IMR-90 (cell line): ENCODE measurements at regions not wholly inside any gene's neighbourhood (a gene's known extent, or its start where the extent isn't known, plus 50 kb on each side); places are given as distances from the start of the nearest gene placed in this dataset.

Source experiments
- ATAC-seq: fragments of 200-7000 bp; cut with Tn5 transposase; 2 replicates; pipeline ENCODE4 v1.9.1; 2020; ENCODE audit warnings: low read depth, mild to moderate bottlenecking, moderate library complexity
- BruUV-seq: library from RNA; stranded (reverse); fragments of 400-500 nt; replicated peaks from 2 replicates; lab custom pipeline; 2021; lab: Mats Ljungman, UMichigan
- CTCF ChIA-PET: fragments of 300-600 bp; formaldehyde crosslinking; extraction: SDS; loops from one replicate; lab custom pipeline; 2021; ENCODE audit warnings: antibody characterized with exemption; lab: Yijun Ruan, JAX
- POLR2A ChIA-PET: fragments of 300-600 bp; sonication (Branson Sonifier 250); formaldehyde crosslinking; loops from one replicate; lab custom pipeline; 2022; ENCODE audit warnings: antibody characterized with exemption; ENCODE audit not compliant: unreplicated experiment; lab: Charles Lee
- DNase-seq: peaks from one replicate; pipeline ENCODE4 v3.0.0; 2013
- H2AFZ ChIP-seq: replicated peaks from 2 replicates; pipeline ENCODE3; 2013; ENCODE audit warnings: low read length, mild to moderate bottlenecking; ENCODE audit not compliant: poor library complexity
- H2AK5ac ChIP-seq: 2 replicates; pipeline ENCODE4 v1.6.1; 2013; ENCODE audit warnings: low read depth, low read length, inconsistent platforms
- H2AK9ac ChIP-seq: replicated peaks from 2 replicates; pipeline ENCODE3; 2013; ENCODE audit warnings: mild to moderate bottlenecking, low read depth, low read length, moderate library complexity; ENCODE audit not compliant: poor library complexity
- H2BK120ac ChIP-seq: 2 replicates; pipeline ENCODE4 v1.6.1; 2013; ENCODE audit warnings: low read depth, low read length, inconsistent platforms
- H2BK15ac ChIP-seq: 3 replicates; pipeline ENCODE4 v1.6.1; 2013; ENCODE audit warnings: low read depth, low read length, inconsistent platforms
- H2BK20ac ChIP-seq: 2 replicates; pipeline ENCODE4 v1.6.1; 2013; ENCODE audit warnings: low read depth, mild to moderate bottlenecking, inconsistent platforms, low read length, moderate library complexity
- H2BK5ac ChIP-seq: 2 replicates; pipeline ENCODE4 v1.6.1; 2013; ENCODE audit warnings: mild to moderate bottlenecking, low read depth, low read length, inconsistent platforms; ENCODE audit not compliant: poor library complexity, severe bottlenecking
- H3K14ac ChIP-seq: replicated peaks from 2 replicates; pipeline ENCODE4 v1.6.1; 2013; ENCODE audit warnings: low read depth, low read length, inconsistent platforms
- H3K18ac ChIP-seq: 2 replicates; pipeline ENCODE4 v1.6.1; 2013; ENCODE audit warnings: low read depth, low read length, control low read depth
- H3K23ac ChIP-seq: 2 replicates; pipeline ENCODE4 v1.6.1; 2013; ENCODE audit warnings: low read depth, low read length, inconsistent platforms
- H3K27ac ChIP-seq: 2 replicates; pipeline ENCODE4 v1.5.1; 2013; ENCODE audit warnings: mild to moderate bottlenecking, control low read depth, low read length; ENCODE audit not compliant: insufficient read depth
- H3K27me3 ChIP-seq: 2 replicates; pipeline ENCODE4 v1.6.1; 2013; ENCODE audit warnings: low read length; ENCODE audit not compliant: control insufficient read depth, insufficient read depth
- H3K36me3 ChIP-seq: 2 replicates; pipeline ENCODE4 v1.6.1; 2013; ENCODE audit warnings: low read length, mixed read lengths; ENCODE audit not compliant: control insufficient read depth, insufficient read depth
- H3K4ac ChIP-seq: 2 replicates; pipeline ENCODE4 v1.6.1; 2013; ENCODE audit warnings: low read depth, low read length, inconsistent platforms
- H3K4me1 ChIP-seq: 2 replicates; pipeline ENCODE4 v1.6.1; 2013; ENCODE audit warnings: low read length, mixed read lengths; ENCODE audit not compliant: control insufficient read depth, insufficient read depth
- H3K4me2 ChIP-seq: 2 replicates; pipeline ENCODE4 v1.6.1; 2013; ENCODE audit warnings: low read depth, mild to moderate bottlenecking, control low read depth, low read length, moderate library complexity
- H3K4me3 ChIP-seq: 2 replicates; pipeline ENCODE4 v1.5.1; 2013; ENCODE audit warnings: low read depth, mild to moderate bottlenecking, control low read depth, low read length, moderate library complexity; ENCODE audit not compliant: insufficient read depth
- H3K56ac ChIP-seq: 2 replicates; pipeline ENCODE4 v1.6.1; 2013; ENCODE audit warnings: low read length, inconsistent platforms; ENCODE audit not compliant: insufficient read depth; ENCODE audit errors: extremely low read depth
- H3K79me1 ChIP-seq, 2 experiments: 2 replicates each; pipeline ENCODE4 v1.6.1; 2013; ENCODE audit warnings: low read length in 2 of 2, inconsistent platforms in 1 of 2, low read depth in 1 of 2
- H3K9ac ChIP-seq: 2 replicates; pipeline ENCODE4 v1.6.1; 2013; ENCODE audit warnings: low read depth, low read length, control low read depth
- H3K9me1 ChIP-seq: 2 replicates; pipeline ENCODE4 v1.6.1; 2013; ENCODE audit warnings: low read length, inconsistent platforms; ENCODE audit not compliant: insufficient read depth
- H3K9me3 ChIP-seq: 2 replicates; pipeline ENCODE4 v1.6.1; 2013; ENCODE audit warnings: low read length; ENCODE audit not compliant: control insufficient read depth, insufficient read depth
- H4K20me1 ChIP-seq: 2 replicates; pipeline ENCODE4 v1.6.1; 2013; ENCODE audit warnings: low read length, inconsistent platforms; ENCODE audit not compliant: insufficient read depth
- H4K5ac ChIP-seq: 2 replicates; pipeline ENCODE4 v1.6.1; 2013; ENCODE audit warnings: mild to moderate bottlenecking, low read depth, low read length, control low read depth
- H4K8ac ChIP-seq, 2 experiments: 2 replicates each; pipeline ENCODE4 v1.6.1; 2013; ENCODE audit warnings: low read depth in 2 of 2, low read length in 2 of 2, control low read depth in 1 of 2, inconsistent platforms in 1 of 2
- H4K91ac ChIP-seq: 2 replicates; pipeline ENCODE4 v1.6.1; 2013; ENCODE audit warnings: low read depth, low read length, inconsistent platforms; ENCODE audit not compliant: insufficient read depth
- BHLHE40 ChIP-seq: fragments of 150-350 bp; IDR thresholded peaks from 2 replicates; pipeline ENCODE4 v1.6.1; 2016; ENCODE audit warnings: mild to moderate bottlenecking, low read depth, low read length
- CEBPB ChIP-seq: IDR thresholded peaks from 2 replicates; pipeline ENCODE4 v1.6.1; 2012; ENCODE audit warnings: low read depth, low read length, improper control_type of control experiment
- CHD1 ChIP-seq: IDR thresholded peaks from 2 replicates; pipeline ENCODE4 v1.6.1; 2012; ENCODE audit warnings: low read depth, low read length, improper control_type of control experiment
- CTCF ChIP-seq: conservative IDR thresholded peaks from 2 replicates; pipeline ENCODE4 v1.5.1; 2012; ENCODE audit warnings: mild to moderate bottlenecking, low read depth, low read length, improper control_type of control experiment
- ELK1 ChIP-seq: fragments of 150-350 bp; IDR thresholded peaks from 2 replicates; pipeline ENCODE4 v1.6.1; 2016; ENCODE audit warnings: low read depth, mild to moderate bottlenecking, low read length, moderate library complexity, borderline replicate concordance
- FOS ChIP-seq: fragments of 150-350 bp; IDR thresholded peaks from 2 replicates; pipeline ENCODE4 v1.6.1; 2016; ENCODE audit warnings: low read depth, low read length
- MAFK ChIP-seq: IDR thresholded peaks from 2 replicates; pipeline ENCODE4 v1.6.1; 2012; ENCODE audit warnings: low read depth, low read length, improper control_type of control experiment
- MAZ ChIP-seq: IDR thresholded peaks from 2 replicates; pipeline ENCODE4 v1.6.1; 2012; ENCODE audit warnings: low read depth, mild to moderate bottlenecking, low read length, improper control_type of control experiment, moderate library complexity, borderline replicate concordance
- MXI1 ChIP-seq: IDR thresholded peaks from 2 replicates; pipeline ENCODE4 v1.6.1; 2012; ENCODE audit warnings: low read depth, mild to moderate bottlenecking, low read length, moderate library complexity, borderline replicate concordance
- NFE2L2 ChIP-seq: fragments of 150-350 bp; IDR thresholded peaks from 2 replicates; pipeline ENCODE4 v1.6.1; 2016; ENCODE audit warnings: low read depth, mild to moderate bottlenecking, low read length
- POLR2A ChIP-seq: IDR thresholded peaks from 2 replicates; pipeline ENCODE4 v1.6.1; 2012; ENCODE audit warnings: mild to moderate bottlenecking, low read depth, low read length
- RAD21 ChIP-seq: IDR thresholded peaks from 2 replicates; pipeline ENCODE4 v1.6.1; 2012; ENCODE audit warnings: low read length, improper control_type of control experiment
- RCOR1 ChIP-seq: IDR thresholded peaks from 2 replicates; pipeline ENCODE4 v1.6.1; 2012; ENCODE audit warnings: mild to moderate bottlenecking, low read length, improper control_type of control experiment; ENCODE audit not compliant: insufficient replicate concordance
- RFX5 ChIP-seq: IDR thresholded peaks from 2 replicates; pipeline ENCODE4 v1.8.0; 2012; ENCODE audit warnings: low read depth, mild to moderate bottlenecking, low read length, moderate library complexity
- SMC3 ChIP-seq: fragments of 150-350 bp; IDR thresholded peaks from 2 replicates; pipeline ENCODE4 v1.6.1; 2016; ENCODE audit warnings: low read depth, mild to moderate bottlenecking, antibody characterized with exemption, low read length, moderate library complexity
- USF2 ChIP-seq: fragments of 150-350 bp; IDR thresholded peaks from 2 replicates; pipeline ENCODE4 v1.6.1; 2017; ENCODE audit warnings: mild to moderate bottlenecking, antibody characterized with exemption, low read length, low read depth
- WGBS, 2 experiments: methylation state at CpG; one replicate each; pipeline versions ENCODE4 v1.1.5 to v1.1.7; 2013; ENCODE audit warnings: missing lambda C conversion rate in 2 of 2; ENCODE audit not compliant: insufficient read length in 1 of 2; ENCODE audit errors: extremely low coverage in 2 of 2; 5-methylcytosine and 5-hydroxymethylcytosine counted together
- dilution Hi-C: fragments of 300-500 bp; cut with HindIII; formaldehyde crosslinking; loops from one replicate; pipeline ENCODE4 v1.14.3; 2018; ENCODE audit warnings: low sequenced_read_pairs; ENCODE audit not compliant: unreplicated experiment
- in situ Hi-C: fragments of 300-500 bp; cut with MboI; formaldehyde crosslinking; loops from 3 replicates; pipeline ENCODE4 v1.14.3; 2019; ENCODE audit warnings: low sequenced_read_pairs, inconsistent platforms, mixed read lengths
- intact Hi-C: fragments of 100-400 bp; cut with micrococcal nuclease; formaldehyde crosslinking; loops from 2 replicates; pipeline ENCODE4 v1.10.0; 2022

GRCh38 chr4:132328761-132329160, 820.3 kb upstream of the PCDH10 start:
- Histone ChIP-seq H2BK20ac (no peak overlapping the region), H4K8ac (no peak overlapping the region), H4K5ac (no peak overlapping the region), H3K27ac (no peak overlapping the region), H3K9ac (no peak overlapping the region), H2BK120ac (no peak overlapping the region), H2BK15ac (no peak overlapping the region), H3K79me1 (no peaks in the 10 kb centered on the region), H3K9me1 (no peaks in the 10 kb centered on the region), H3K18ac (no peak overlapping the region), H3K23ac (no peak overlapping the region), H3K9me3 (no peaks in the 10 kb centered on the region), H3K56ac (no peak overlapping the region), H3K4me2 (no peak overlapping the region), H3K4me1 (no peaks in the 10 kb centered on the region), H3K4ac (no peak overlapping the region), H3K36me3 (no peaks in the 10 kb centered on the region), H4K20me1 (no peaks in the 10 kb centered on the region), H3K4me3 (no peak overlapping the region), H2BK5ac (no peak overlapping the region), H3K14ac (no peak overlapping the region), H2AK9ac (no peak overlapping the region), H2AK5ac (no peak overlapping the region), H3K27me3 (no peaks in the 10 kb centered on the region), H2AFZ (no peak overlapping the region), H4K91ac (no peak overlapping the region)
- in situ Hi-C loops: no loop called here
- ChIA-PET CTCF (no interaction called here), POLR2A (no interaction called here)
- no CpG with 5 or more reads among the region's 1 CpG for WGBS, 2 experiments
- BruUV-seq: no TSS peak
- ATAC-seq (no peak), DNase-seq (peak; percentile 1)
- dilution Hi-C loops: no loop called here
- intact Hi-C loops: no loop called here
- no peak for TF ChIP-seq ELK1
- no peak for TF ChIP-seq RCOR1
- no peak for TF ChIP-seq BHLHE40
- no peak for TF ChIP-seq MXI1
- TF ChIP-seq CHD1: no peak
- no peak for TF ChIP-seq NFE2L2
- no peak for TF ChIP-seq SMC3
- TF ChIP-seq POLR2A: no peak
- no peak for TF ChIP-seq USF2
- TF ChIP-seq CEBPB: no peak
- no peak for TF ChIP-seq MAZ
- no peak for TF ChIP-seq MAFK
- TF ChIP-seq RFX5: no peak
- no peak for TF ChIP-seq RAD21
- TF ChIP-seq CTCF: no peak
- TF ChIP-seq FOS: no peak
